Liver (tissue), 8 donors: ENCODE measurements at regions not wholly inside any gene's neighbourhood (a gene's known extent, or its start where the extent isn't known, plus 50 kb on each side); places are given as distances from the start of the nearest gene placed in this dataset.

ENCODE experiments used
- DNase-seq: peaks from one replicate; pipeline ENCODE4 v3.0.0-alpha.2; 2017; ENCODE audit warnings: low spot score
- H3K27ac ChIP-seq, 2 donors: one replicate each; pipeline ENCODE4 v1.7.0; 2013; ENCODE audit warnings: inconsistent platforms in 2 of 2, low read length in 2 of 2, control low read depth in 1 of 2, low read depth in 1 of 2, mild to moderate bottlenecking in 1 of 2
- H3K27me3 ChIP-seq, 4 donors: one replicate each; pipeline versions ENCODE4 v1.6.1 to v1.7.0; 2013; ENCODE audit warnings: low read length in 3 of 4, inconsistent platforms in 1 of 4, mild to moderate bottlenecking in 1 of 4, moderate library complexity in 1 of 4; ENCODE audit not compliant: control insufficient read depth in 4 of 4, insufficient read depth in 4 of 4
- H3K36me3 ChIP-seq, 4 donors: one replicate each; pipeline versions ENCODE4 v1.6.1 to v1.7.0; 2013; ENCODE audit warnings: low read length in 3 of 4, mild to moderate bottlenecking in 3 of 4, low read depth in 1 of 4, moderate library complexity in 1 of 4; ENCODE audit not compliant: control insufficient read depth in 4 of 4, insufficient read depth in 3 of 4
- H3K4me1 ChIP-seq, 4 donors: one replicate each; pipeline versions ENCODE4 v1.6.1 to v1.7.0; 2013; ENCODE audit warnings: low read length in 3 of 4, mild to moderate bottlenecking in 3 of 4, moderate library complexity in 1 of 4; ENCODE audit not compliant: control insufficient read depth in 4 of 4, insufficient read depth in 4 of 4
- H3K4me3 ChIP-seq, 3 donors: one replicate each; pipeline versions ENCODE4 v1.6.1 to v1.7.0; 2013; ENCODE audit warnings: low read length in 3 of 3, control low read depth in 1 of 3, low read depth in 1 of 3, mild to moderate bottlenecking in 1 of 3
- H3K9ac ChIP-seq, 2 donors: one replicate each; pipeline ENCODE4 v1.7.0; 2013; ENCODE audit warnings: low read length in 2 of 2, mild to moderate bottlenecking in 2 of 2, moderate library complexity in 2 of 2, control low read depth in 1 of 2, low read depth in 1 of 2
- H3K9me3 ChIP-seq, 4 donors: one replicate each; pipeline versions ENCODE4 v1.6.1 to v1.7.0; 2013; ENCODE audit warnings: low read length in 3 of 4; ENCODE audit not compliant: control insufficient read depth in 4 of 4
- ATF3 ChIP-seq: IDR thresholded peaks from 2 replicates; pipeline ENCODE4 v1.6.1; 2016; ENCODE audit warnings: antibody characterized with exemption
- CTCF ChIP-seq: fragments of 150-350 bp; IDR thresholded peaks from 2 replicates; pipeline ENCODE4 v1.5.1; 2017; ENCODE audit warnings: improper control_type of control experiment, low read depth, low read length; ENCODE audit not compliant: missing input control
- EGR1 ChIP-seq, 2 donors: IDR thresholded peaks; 2 replicates each; pipeline ENCODE4 v1.6.1; 2016 to 2018; ENCODE audit warnings: antibody characterized with exemption in 2 of 2, low read depth in 2 of 2
- FOXA1 ChIP-seq: IDR thresholded peaks from 2 replicates; pipeline ENCODE4 v1.6.1; 2016; ENCODE audit warnings: antibody characterized with exemption
- FOXA2 ChIP-seq: IDR thresholded peaks from 2 replicates; pipeline ENCODE4 v1.6.1; 2016; ENCODE audit warnings: antibody characterized with exemption
- GABPA ChIP-seq, 2 donors: IDR thresholded peaks in 1 of 2; conservative IDR thresholded peaks in 1 of 2; 2 replicates each; pipeline ENCODE4 v1.6.1; 2016; ENCODE audit warnings: antibody characterized with exemption in 2 of 2, mild to moderate bottlenecking in 1 of 2, moderate library complexity in 1 of 2
- HNF4A ChIP-seq, 2 donors: conservative IDR thresholded peaks; 2 replicates each; pipeline ENCODE4 v1.6.1; 2016; ENCODE audit warnings: antibody characterized with exemption in 2 of 2, mild to moderate bottlenecking in 2 of 2
- HNF4G ChIP-seq: IDR thresholded peaks from 2 replicates; pipeline ENCODE4 v1.6.1; 2016; ENCODE audit warnings: antibody characterized with exemption
- JUND ChIP-seq, 2 donors: IDR thresholded peaks; 2 replicates each; pipeline ENCODE4 v1.6.1; 2016; ENCODE audit warnings: antibody characterized with exemption in 2 of 2
- MAX ChIP-seq: IDR thresholded peaks from 2 replicates; pipeline ENCODE4 v1.6.1; 2016; ENCODE audit warnings: antibody characterized with exemption
- NR2F2 ChIP-seq: IDR thresholded peaks from 2 replicates; pipeline ENCODE4 v1.6.1; 2016; ENCODE audit warnings: antibody characterized with exemption
- RAD21 ChIP-seq, 2 donors: IDR thresholded peaks; 2 replicates each; pipeline ENCODE4 v1.6.1; 2016; ENCODE audit warnings: antibody characterized with exemption in 2 of 2, mild to moderate bottlenecking in 2 of 2
- REST ChIP-seq: IDR thresholded peaks from 2 replicates; pipeline ENCODE4 v1.6.1; 2016; ENCODE audit warnings: antibody characterized with exemption, mild to moderate bottlenecking
- RXRA ChIP-seq, 2 donors: IDR thresholded peaks; 2 replicates each; pipeline ENCODE4 v1.6.1; 2017 to 2018; ENCODE audit warnings: antibody characterized with exemption in 2 of 2, mild to moderate bottlenecking in 1 of 2
- SP1 ChIP-seq: IDR thresholded peaks from 2 replicates; pipeline ENCODE4 v1.6.1; 2018; ENCODE audit warnings: antibody characterized with exemption, mild to moderate bottlenecking
- TAF1 ChIP-seq: conservative IDR thresholded peaks from 2 replicates; pipeline ENCODE4 v1.6.1; 2016; ENCODE audit warnings: antibody characterized with exemption, mild to moderate bottlenecking
- YY1 ChIP-seq: IDR thresholded peaks from 2 replicates; pipeline ENCODE4 v1.6.1; 2016; ENCODE audit warnings: antibody characterized with exemption, mild to moderate bottlenecking
- WGBS: extraction: QIAGEN DNeasy Blood & Tissue Kit; methylation state at CpG from one replicate; pipeline ENCODE4 v1.1.7; 2013; 5-methylcytosine and 5-hydroxymethylcytosine counted together
- TF ChIP-seq, protein P1 (sequence below): IDR thresholded peaks from 2 replicates; pipeline ENCODE4 v1.6.1; 2016; ENCODE audit warnings: antibody characterized with exemption
- donor health status: healthy.
- donor health status: healthy.
- donor health status: healthy.
- donor health status: healthy.
- donor health status: healthy.

- WGBS: 85% methylated on average over 1 of the region's 1 CpG
- H3K9ac ChIP-seq: no peak overlapping the region
- no peaks in the 10 kb centered on the region for H3K36me3 ChIP-seq
- no peaks in the 10 kb centered on the region for H3K4me1 ChIP-seq
- H3K4me3 ChIP-seq: no peak overlapping the region
- DNase-seq: no peak
- TF ChIP-seq FOXA1 (no peak), JUND (IDR thresholded peaks at IDR 0.05) (no peak), REST (no peak), SP1 (no peak), YY1 (no peak)
- H3K9me3 ChIP-seq: peaks cover 0 to 15% (median 2%) of the 10 kb centered on the region in 4 donors
- no peak overlapping the region for H3K27ac ChIP-seq
- H3K27me3 ChIP-seq: peaks cover 0 to 3% (median 0%) of the 10 kb centered on the region in 4 donors
Observed at GRCh38 chr18:78889250-78889649, 90.4 kb upstream of the SALL3 start.

DNA sequence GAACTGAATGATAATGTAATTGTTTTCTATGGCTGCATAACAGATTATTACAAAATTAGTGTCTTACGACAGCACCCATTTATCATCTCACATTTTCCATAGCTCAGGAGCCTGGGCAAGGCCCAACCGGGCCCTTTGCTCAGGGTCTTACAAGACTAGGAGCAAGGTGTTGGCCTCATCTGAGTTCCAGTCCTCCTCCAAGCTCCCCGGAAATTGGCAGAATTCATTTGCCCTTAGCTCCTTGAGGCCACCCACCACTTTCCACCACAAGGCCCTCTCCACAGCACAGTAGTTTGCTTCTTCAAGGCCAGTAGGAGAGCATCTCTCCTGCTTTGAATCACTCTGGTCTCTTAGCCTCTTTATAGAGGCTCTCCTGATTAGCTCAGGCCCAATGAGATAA is 89.2 kb upstream of the SALL3 start:
- Histone ChIP-seq H3K27ac (no peak overlapping the region), H3K36me3 (no peaks in the 10 kb centered on the region), H3K27me3 (peaks cover 0 to 3% (median 0%) of the 10 kb centered on the region in 4 donors), H3K9me3 (peaks cover 0 to 15% (median 2%) of the 10 kb centered on the region in 4 donors), H3K9ac (no peak overlapping the region), H3K4me3 (no peak overlapping the region), H3K4me1 (no peaks in the 10 kb centered on the region)
- TF ChIP-seq JUND (IDR thresholded peaks at IDR 0.05): no peak
- TF ChIP-seq HNF4G: no peak
- TF ChIP-seq GABPA (IDR thresholded peaks at IDR 0.05 in 1 of 2, conservative IDR thresholded peaks at IDR 0.05 in 1 of 2): no peak
- TF ChIP-seq REST: no peak
- TF ChIP-seq MAX: no peak
- no peak for TF ChIP-seq CTCF
- TF ChIP-seq SP1: no peak
- no peak for TF ChIP-seq ATF3
- TF ChIP-seq, protein P1, sequence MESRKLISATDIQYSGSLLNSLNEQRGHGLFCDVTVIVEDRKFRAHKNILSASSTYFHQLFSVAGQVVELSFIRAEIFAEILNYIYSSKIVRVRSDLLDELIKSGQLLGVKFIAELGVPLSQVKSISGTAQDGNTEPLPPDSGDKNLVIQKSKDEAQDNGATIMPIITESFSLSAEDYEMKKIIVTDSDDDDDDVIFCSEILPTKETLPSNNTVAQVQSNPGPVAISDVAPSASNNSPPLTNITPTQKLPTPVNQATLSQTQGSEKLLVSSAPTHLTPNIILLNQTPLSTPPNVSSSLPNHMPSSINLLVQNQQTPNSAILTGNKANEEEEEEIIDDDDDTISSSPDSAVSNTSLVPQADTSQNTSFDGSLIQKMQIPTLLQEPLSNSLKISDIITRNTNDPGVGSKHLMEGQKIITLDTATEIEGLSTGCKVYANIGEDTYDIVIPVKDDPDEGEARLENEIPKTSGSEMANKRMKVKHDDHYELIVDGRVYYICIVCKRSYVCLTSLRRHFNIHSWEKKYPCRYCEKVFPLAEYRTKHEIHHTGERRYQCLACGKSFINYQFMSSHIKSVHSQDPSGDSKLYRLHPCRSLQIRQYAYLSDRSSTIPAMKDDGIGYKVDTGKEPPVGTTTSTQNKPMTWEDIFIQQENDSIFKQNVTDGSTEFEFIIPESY: no peak
- TF ChIP-seq FOXA2: no peak
- TF ChIP-seq RAD21 (IDR thresholded peaks at IDR 0.05): no peak
- no peak for TF ChIP-seq EGR1 (IDR thresholded peaks at IDR 0.05; ENCODE audit: low read depth in 2 of 2)
- no peak for TF ChIP-seq RXRA (IDR thresholded peaks at IDR 0.05)
- TF ChIP-seq HNF4A (conservative IDR thresholded peaks at IDR 0.05): no peak
- TF ChIP-seq NR2F2: no peak
- no peak for TF ChIP-seq YY1
- TF ChIP-seq TAF1: no peak
- TF ChIP-seq FOXA1: no peak
- no peak for DNase-seq
- WGBS: 89% methylated on average over 3 of the region's 3 CpGs
